ENCODE measurements at regions not wholly inside any gene's neighbourhood (a gene's known extent, or its start where the extent isn't known, plus 50 kb on each side); places are given as distances from the start of the nearest gene placed in this dataset.
A peak's percentile ranks its signal among the peaks of the same experiment; 100 is the strongest.
"Not testable (repeated sequence)": the region's sequence is repeated elsewhere in the genome, so short reads cannot be mapped to it uniquely, and the experiment has no call there.

DNA sequence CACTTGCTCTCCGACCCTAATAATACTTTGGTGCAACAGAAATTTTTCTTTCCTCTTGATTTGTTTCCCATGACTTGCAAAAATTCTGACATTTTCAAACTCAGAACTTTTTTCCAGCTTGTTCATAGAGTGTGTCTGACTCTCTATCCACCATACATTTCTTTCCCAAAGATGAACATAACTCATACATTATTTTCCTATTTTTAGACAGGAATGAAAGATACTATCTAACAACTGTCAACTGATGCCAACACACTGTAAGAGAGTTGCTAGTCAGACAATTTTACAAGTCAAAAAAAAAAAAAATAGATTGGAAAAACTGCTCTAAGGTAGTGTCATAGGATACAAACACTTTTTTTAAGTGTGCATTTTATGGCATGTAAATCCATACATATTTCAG lies 1001.0 kb upstream of the WWC1 start:
- H3K4me3 ChIP-seq (ENCODE audit: low read depth, low read length), result no peak overlapping the region
- TF ChIP-seq, protein P1, sequence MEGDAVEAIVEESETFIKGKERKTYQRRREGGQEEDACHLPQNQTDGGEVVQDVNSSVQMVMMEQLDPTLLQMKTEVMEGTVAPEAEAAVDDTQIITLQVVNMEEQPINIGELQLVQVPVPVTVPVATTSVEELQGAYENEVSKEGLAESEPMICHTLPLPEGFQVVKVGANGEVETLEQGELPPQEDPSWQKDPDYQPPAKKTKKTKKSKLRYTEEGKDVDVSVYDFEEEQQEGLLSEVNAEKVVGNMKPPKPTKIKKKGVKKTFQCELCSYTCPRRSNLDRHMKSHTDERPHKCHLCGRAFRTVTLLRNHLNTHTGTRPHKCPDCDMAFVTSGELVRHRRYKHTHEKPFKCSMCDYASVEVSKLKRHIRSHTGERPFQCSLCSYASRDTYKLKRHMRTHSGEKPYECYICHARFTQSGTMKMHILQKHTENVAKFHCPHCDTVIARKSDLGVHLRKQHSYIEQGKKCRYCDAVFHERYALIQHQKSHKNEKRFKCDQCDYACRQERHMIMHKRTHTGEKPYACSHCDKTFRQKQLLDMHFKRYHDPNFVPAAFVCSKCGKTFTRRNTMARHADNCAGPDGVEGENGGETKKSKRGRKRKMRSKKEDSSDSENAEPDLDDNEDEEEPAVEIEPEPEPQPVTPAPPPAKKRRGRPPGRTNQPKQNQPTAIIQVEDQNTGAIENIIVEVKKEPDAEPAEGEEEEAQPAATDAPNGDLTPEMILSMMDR (IDR thresholded peaks at IDR 0.05; ENCODE audit: insufficient read depth, low read length), result no peak
- DNase-seq (ENCODE audit: low read depth), result no peak

DNA sequence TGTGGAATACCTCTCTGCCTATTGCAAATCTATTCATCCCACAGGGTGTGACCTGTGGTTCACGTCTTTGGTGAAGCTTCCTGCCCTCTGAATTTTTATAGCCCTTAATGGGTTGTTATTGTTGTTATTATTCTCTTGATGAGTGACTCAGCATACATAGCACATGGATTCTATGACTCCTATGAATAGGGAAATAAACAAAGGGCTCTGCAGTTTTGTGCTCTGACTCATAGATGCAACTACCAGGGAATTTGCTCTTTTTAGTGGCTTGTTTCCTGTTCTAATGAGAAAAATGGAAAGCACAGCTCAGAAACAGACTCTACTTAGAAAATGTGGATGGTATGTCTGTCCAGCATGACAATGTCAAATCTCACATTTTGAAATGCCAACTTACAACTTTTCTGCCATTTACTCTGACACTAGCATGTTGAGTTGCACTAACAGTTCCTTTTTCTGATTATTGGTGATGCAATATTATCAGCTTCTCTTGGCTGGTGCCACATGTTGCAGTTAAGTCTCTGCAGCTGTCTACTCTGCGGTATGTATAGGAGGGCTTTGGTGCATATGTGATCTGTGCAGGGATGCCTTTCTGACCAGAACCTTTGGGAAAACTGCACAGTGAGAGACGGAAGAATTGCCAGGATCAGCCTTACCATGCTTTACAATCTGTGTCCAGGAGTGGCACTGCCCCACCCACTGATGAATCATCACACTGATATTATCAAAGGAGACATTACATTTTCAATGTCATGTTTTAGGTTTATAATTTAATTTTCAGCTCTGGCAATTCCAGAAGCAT lies 996.4 kb upstream of the WWC1 start:
- no peak overlapping the region for H3K4me3 ChIP-seq (ENCODE audit: low read depth, low read length)
- TF ChIP-seq, protein P1 (IDR thresholded peaks at IDR 0.05; ENCODE audit: insufficient read depth, low read length), result no peak
- peak; percentile 80 for DNase-seq (ENCODE audit: low read depth)

DNA sequence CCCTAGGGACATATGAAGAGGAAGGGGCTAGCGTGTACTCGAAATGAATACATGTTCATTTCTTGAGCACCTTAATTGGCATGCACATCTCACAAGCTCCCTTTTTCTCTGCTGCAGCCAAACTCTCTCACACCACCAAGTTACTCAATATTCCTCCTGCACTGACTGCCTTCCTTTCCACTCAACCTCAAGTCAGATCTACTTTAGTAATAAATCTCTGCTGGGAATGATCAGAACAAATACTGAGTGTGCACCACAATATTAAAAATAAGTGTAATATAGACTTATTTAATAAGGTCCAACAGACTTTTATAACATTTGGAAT lies 995.8 kb upstream of the WWC1 start:
- DNase-seq (ENCODE audit: low read depth), result peak; percentile 29
- TF ChIP-seq, protein P1 (IDR thresholded peaks at IDR 0.05; ENCODE audit: insufficient read depth, low read length), result no peak
- no peak overlapping the region for H3K4me3 ChIP-seq (ENCODE audit: low read depth, low read length)

DNA sequence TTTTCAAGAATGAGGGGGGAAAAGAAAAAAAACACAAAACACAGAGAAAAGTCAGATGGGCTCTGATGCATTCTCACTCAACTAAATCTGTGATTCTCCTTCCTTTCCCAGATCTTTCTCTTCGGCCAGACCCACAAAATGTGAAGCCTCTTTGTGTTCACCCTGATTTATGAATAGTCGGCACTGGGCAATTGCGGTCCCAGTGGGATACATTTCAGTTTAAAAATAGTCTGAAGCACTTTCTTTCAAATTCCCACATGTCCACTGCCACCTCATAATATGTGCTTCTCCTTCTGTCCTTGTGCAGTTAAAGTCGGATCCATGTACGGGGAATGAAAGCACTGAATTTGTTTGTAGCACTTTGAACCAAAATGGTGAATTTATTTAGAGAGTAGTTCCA lies 995.4 kb upstream of the WWC1 start:
- TF ChIP-seq, protein P1 (IDR thresholded peaks at IDR 0.05; ENCODE audit: insufficient read depth, low read length), result no peak
- no peak for DNase-seq (ENCODE audit: low read depth)
- H3K4me3 ChIP-seq (ENCODE audit: low read depth, low read length), result no peak overlapping the region

DNA sequence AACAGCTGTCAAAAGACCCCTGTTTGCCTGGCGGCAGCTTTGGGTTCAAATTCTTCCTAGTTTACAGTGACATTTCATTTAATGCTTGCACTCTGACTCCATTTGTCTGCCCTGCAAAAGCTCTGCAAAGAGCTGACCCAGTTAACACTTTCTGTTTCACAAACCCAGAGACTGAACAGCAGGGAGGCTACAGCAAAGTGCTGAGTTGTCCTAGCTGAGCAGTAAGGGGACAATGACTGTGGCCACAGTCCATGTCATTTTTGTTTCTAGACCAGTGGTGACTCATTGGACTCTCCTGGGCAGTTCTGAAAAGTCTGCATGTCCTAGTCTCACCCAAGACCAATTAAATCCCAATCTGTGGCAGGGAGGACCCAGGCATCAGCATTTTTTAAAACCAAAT lies 994.8 kb upstream of the WWC1 start:
- TF ChIP-seq, protein P1 (IDR thresholded peaks at IDR 0.05; ENCODE audit: insufficient read depth, low read length), result no peak
- no peak overlapping the region for H3K4me3 ChIP-seq (ENCODE audit: low read depth, low read length)
- DNase-seq (ENCODE audit: low read depth), result no peak

DNA sequence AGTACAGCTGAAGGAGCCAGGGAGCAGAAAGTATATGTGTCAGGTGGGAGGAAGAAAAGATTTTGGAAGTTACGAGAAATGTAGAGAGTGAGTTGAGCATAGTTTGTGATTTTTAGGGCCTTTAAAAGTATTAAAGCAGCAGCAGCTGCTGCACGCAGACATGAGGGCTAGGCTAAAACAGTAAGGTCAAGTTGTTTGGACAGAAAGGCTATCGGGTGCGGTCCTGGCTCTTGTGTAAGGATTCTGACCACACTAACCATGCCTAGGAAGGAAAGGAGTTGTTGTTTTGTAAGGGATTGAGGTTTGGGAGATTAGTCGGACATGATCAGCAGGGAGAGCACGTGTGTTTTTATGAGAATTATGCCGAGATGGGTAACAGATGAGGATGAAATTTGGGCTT lies 991.6 kb upstream of the WWC1 start:
- not testable (repeated sequence) for DNase-seq (ENCODE audit: low read depth)

DNA sequence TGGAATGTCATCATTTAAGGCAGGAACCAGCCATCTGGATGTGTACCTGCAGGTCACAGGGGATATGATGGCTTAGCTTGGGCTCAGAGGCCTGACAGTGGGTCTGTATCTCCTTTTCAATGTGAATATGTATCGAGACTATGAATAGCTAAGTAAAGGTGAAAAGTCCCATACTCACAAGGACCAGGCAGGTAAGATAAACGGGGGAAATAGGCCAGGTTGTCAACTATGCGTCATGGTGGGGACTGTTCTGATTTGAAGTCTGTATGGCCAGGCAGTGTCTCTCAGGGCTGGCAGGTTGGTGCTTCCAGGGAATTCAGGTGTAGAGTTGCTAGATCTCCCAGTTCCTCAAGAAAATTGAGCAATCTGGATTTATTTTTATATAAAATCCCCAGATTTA lies 987.9 kb upstream of the WWC1 start:
- TF ChIP-seq, protein P1 (IDR thresholded peaks at IDR 0.05; ENCODE audit: insufficient read depth, low read length), result no peak
- no peak for DNase-seq (ENCODE audit: low read depth)
- no peak overlapping the region for H3K4me3 ChIP-seq (ENCODE audit: low read depth, low read length)

More for the DNA sequence above, 991.6 kb upstream of the WWC1 start:
- H3K4me3 ChIP-seq (ENCODE audit: low read depth, low read length), result not testable (repeated sequence)
